ENCODE measurements at regions not wholly inside any gene's neighbourhood (a gene's known extent, or its start where the extent isn't known, plus 50 kb on each side); places are given as distances from the start of the nearest gene placed in this dataset.
A peak's percentile ranks its signal among the peaks of the same experiment; 100 is the strongest.

DNA sequence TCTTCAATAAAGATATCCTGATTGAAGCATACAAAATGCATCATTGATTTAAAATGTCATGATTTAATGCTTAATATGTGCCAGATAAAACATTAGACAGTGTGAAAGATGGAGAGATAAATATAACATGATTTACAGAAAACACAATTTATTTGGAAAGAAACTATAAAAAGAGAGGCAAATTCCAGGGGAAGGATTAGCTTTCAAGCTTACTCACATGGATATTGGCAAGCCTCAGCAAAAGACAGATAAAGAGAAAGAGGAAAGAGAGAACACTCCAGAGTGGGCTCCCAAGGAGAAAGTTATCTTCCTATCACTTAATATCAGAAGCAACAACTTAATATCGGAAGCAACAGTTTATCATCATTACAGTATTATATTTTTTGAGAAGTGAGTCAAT, 1036.5 kb downstream of the SQOR start:
- DNase-seq: no peak

- DNase-seq: no peak
Observed at GRCh38 chr15:46672041-46672440, 1037.2 kb downstream of the SQOR start.

- no peak for DNase-seq
Observed at GRCh38 chr15:46676233-46677206, 1040.8 kb upstream of the SEMA6D start.

DNA sequence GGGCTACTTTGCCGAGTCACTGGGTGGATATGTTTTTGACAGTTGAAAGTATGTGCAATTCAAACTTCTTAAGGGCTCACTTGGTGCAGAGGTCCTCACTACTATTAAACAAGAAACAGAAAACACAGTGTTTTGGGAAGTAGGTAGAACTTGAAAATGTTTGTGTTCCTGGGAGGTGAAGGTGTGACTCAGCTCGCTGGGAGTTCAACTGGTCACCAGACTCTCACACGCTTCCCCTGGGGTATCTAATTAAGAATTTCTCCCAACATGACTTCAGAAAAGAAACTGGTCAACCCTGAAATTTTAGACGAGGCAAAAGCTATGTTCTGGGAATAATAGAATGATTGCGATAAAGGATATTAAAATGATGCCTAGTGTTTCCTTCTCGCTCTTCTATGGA, 1039.8 kb upstream of the SEMA6D start:
- DNase-seq: no peak

DNA sequence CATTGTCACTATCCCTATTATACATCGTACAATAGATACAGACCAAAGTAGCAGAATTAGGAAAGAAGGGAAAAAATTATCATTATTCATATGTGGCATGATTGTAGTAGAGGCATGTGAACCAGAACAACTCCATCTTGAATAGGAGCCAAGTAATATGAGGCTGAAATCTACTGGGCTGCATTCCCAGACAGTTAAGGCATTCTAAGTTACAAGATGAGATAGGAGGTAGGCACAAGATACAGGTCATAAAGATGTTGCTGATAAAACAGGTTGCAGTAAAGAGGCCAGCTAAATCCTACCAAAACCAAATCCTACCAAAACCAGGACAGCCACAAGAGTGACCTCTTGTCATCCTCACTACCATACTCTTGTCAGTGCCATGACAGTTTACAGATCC, 1035.4 kb upstream of the SEMA6D start:
- DNase-seq: no peak

DNA sequence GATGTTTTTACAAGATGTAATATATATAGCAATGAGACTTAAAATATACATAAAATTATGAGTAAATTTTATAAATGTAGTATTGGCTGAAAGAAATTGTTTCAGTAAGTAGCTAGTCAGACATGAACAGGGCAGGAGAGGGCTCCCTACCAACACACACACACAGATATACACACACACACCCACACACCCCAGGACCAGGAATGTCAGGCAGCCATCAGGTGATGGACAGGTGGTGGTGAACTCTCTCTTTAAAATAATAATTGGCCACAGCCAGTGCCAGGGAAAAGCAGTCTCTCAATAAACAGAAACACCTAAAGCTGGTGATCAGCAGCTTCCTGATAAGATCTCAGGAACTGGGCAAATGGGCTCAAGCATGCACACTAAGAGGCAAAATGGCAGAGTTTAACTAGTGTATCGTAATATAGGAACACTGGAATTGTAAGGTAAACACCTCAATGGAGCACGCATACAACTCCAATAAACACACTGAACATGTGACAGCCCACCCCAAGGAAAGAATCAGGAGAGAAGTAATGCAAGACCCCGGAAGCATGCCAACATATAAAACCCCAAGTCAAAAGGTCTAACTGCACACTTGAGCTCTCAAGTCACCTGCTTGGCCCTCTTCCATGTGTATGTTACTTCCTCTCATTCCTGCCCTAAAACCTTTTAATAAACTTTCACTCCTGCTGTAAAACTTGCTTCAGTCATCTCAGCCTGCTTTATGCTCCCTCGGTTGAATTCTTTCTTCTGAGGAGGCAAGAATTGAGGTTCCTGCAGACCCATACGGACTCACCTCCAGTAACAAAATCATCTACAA, 1034.1 kb upstream of the SEMA6D start:
- DNase-seq: no peak

GRCh38 chr15:46685096-46685495, 1032.2 kb upstream of the SEMA6D start:
- DNase-seq: no peak

DNA sequence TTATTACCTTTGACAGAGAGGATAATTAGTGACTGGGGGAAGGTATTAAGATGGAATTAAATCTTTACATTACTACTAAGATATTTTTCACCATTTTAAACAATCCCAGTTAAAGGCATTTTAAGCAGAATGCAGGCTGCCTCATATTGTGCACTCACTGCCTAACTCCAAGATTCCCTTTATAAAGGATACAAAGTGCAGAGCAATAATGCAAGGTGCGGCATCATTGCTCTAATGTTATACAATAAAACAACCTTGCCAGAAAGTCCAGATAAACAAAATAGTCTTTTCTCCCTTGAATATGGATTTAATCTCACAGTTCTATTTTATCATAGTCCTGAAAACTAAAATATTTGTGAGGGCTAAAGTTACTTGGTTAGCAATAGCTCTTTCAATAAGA, 1031.6 kb upstream of the SEMA6D start:
- DNase-seq: no peak

DNA sequence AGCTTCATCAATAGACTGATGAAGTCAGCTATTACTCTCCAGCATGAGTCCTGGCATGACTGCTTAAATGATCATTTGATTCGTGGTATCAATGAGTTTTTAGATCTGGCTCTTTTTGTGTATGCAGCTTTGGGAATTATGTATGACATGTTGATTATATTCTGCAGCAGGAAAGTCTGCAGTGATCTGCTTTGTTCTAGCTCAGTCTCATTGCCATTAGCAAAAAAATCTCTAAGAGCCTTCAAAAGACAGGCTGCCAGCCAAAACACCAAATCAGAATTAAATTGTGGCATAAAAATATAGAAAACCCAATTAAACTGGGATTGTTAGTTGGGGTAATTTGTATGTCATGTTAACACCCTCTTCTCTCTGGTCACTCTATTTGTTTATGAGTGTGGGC, 1021.0 kb upstream of the SEMA6D start:
- no peak for DNase-seq

DNA sequence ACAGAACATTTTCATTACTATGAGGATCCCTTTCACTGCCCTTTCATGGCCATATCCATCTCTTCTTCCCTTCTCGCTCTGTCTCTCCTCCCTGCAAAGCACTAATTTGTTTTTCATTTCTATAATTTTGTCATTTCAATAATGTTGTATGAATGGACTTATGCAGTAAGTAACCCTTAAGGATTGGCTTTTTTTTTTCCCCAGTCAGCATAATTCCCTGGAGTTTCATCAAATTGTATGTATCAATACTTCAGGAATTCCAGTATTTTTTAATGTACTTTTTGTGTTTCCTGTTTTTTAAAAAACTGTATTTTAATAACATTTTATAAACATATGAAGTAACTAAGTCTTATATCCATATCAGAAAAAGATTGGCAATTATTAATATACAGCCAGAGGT, 1016.0 kb upstream of the SEMA6D start:
- DNase-seq: no peak

GRCh38 chr15:46701896-46702295, 1015.4 kb upstream of the SEMA6D start:
- DNase-seq: no peak

GRCh38 chr15:46703020-46703861, 1014.1 kb upstream of the SEMA6D start:
- no peak for DNase-seq

DNA sequence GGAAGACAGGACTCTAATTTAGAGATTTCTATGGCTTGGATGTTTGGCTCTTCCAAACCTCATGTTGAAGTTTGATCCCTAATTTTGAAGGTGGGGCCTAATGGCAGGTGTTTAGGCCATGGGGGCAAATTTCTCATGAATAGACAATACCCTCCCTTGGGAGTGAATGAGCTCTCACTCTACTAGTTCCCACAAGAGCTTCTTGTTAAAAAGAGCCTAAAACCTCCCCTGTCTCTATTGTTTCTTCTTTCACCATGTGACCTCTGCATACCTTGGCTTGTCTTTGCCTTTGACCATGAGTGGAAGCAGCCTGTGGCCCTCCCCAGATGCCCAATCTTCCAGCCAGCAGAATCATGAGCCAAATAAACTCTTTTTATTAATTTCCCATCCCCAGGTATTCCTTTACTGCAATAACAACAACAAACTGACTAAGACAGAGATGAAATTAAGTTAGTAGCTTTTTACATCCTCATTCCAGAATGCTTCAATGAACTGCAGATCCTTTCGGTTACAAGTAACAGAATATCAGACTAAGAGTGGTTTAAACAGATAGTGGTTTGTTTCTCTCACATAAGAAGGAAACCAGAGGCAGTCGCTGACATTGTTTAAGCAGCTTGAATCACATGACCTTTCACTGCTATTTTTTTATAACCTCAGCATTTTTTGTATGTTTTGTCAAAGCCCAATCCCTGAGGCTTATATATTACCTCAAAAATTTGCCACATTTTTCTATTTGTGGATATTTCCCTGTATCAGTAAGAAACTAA, 1013.3 kb upstream of the SEMA6D start:
- DNase-seq: no peak

GRCh38 chr15:46707452-46707851, 1009.9 kb upstream of the SEMA6D start:
- no peak for DNase-seq

GRCh38 chr15:46708226-46708625, 1009.1 kb upstream of the SEMA6D start:
- no peak for DNase-seq

GRCh38 chr15:46709460-46710083, 1007.7 kb upstream of the SEMA6D start:
- no peak for DNase-seq

- no peak for DNase-seq
Observed at GRCh38 chr15:46710401-46710960, 1006.8 kb upstream of the SEMA6D start.

GRCh38 chr15:46713045-46713444, 1004.3 kb upstream of the SEMA6D start:
- no peak for DNase-seq

GRCh38 chr15:46714950-46715349, 1002.4 kb upstream of the SEMA6D start:
- peak; percentile 30 for DNase-seq

GRCh38 chr15:46723308-46723707, 994.0 kb upstream of the SEMA6D start:
- no peak for DNase-seq

- peak; percentile 84 for DNase-seq
Observed at GRCh38 chr15:46732060-46732459, 985.2 kb upstream of the SEMA6D start.
